ENCODE measurements at regions not wholly inside any gene's neighbourhood (a gene's known extent, or its start where the extent isn't known, plus 50 kb on each side); places are given as distances from the start of the nearest gene placed in this dataset.

GRCh38 chr14:71466251-71466650 lies 466.0 kb upstream of the RGS6 start:
- POLR2A ChIA-PET (ENCODE audit: unreplicated experiment) = no interaction called here
- Histone ChIP-seq H3K27me3 (ENCODE audit: low read length) (no peaks in the 10 kb centered on the region), H3K79me2 (ENCODE audit: low read length) (peaks cover 12% of the 10 kb centered on the region; the same call in 1 of the 2 replicates), H3K9ac (ENCODE audit: low read length) (no peak overlapping the region), H3K36me3 (ENCODE audit: low read depth, low read length) (peaks cover 5% of the 10 kb centered on the region; the same call in 1 of the 2 replicates), H3K9me2 (replicated peaks; ENCODE audit: low read length) (no peaks in the 10 kb centered on the region), H3K4me1 (ENCODE audit: insufficient read depth, low read length) (no peaks in the 10 kb centered on the region), H3F3A (ENCODE audit: low read length, unreplicated experiment) (no peaks in the 10 kb centered on the region), H3K4me2 (ENCODE audit: low read length) (no peak overlapping the region), H3K27ac (ENCODE audit: low read length) (no peak overlapping the region), H4K20me1 (ENCODE audit: low read length) (no peaks in the 10 kb centered on the region), H2AFZ (ENCODE audit: low read length) (no peak overlapping the region), H3K9me3 (ENCODE audit: low read length) (no peaks in the 10 kb centered on the region), H3K4me3 (ENCODE audit: low read length) (no peak overlapping the region)
- no peak for TF ChIP-seq EZH2 (IDR thresholded peaks at IDR 0.05; ENCODE audit: low read length, unreplicated experiment)
- no peak for TF ChIP-seq EZH2phosphoT487 (IDR thresholded peaks at IDR 0.05; ENCODE audit: borderline replicate concordance, low read length)
- no peak for TF ChIP-seq CTCF (conservative IDR thresholded peaks at IDR 0.05; ENCODE audit: low read depth, low read length)
- DNase-seq (no peak), ATAC-seq (peak; percentile 33)
- no TSS peak for BruUV-seq (replicated peaks)
- intact Hi-C loops (cut with micrococcal nuclease) = no loop called here
- CTCF ChIA-PET = no interaction called here

- H3K27ac ChIP-seq (ENCODE audit: low read length) = no peak overlapping the region
- no peaks in the 10 kb centered on the region for H4K20me1 ChIP-seq (ENCODE audit: low read length)
- BruUV-seq (replicated peaks) = no TSS peak
- POLR2A ChIA-PET (ENCODE audit: unreplicated experiment) = no interaction called here
- H3K9me2 ChIP-seq (replicated peaks; ENCODE audit: low read length) = no peaks in the 10 kb centered on the region
- CTCF ChIA-PET = no interaction called here
- H3F3A ChIP-seq (ENCODE audit: low read length, unreplicated experiment) = no peaks in the 10 kb centered on the region
- no peaks in the 10 kb centered on the region for H3K27me3 ChIP-seq (ENCODE audit: low read length)
- intact Hi-C loops (cut with micrococcal nuclease) = no loop called here
- TF ChIP-seq EZH2 (IDR thresholded peaks at IDR 0.05; ENCODE audit: low read length, unreplicated experiment) (no peak), EZH2phosphoT487 (IDR thresholded peaks at IDR 0.05; ENCODE audit: borderline replicate concordance, low read length) (no peak), CTCF (conservative IDR thresholded peaks at IDR 0.05; ENCODE audit: low read depth, low read length) (no peak)
- H3K79me2 ChIP-seq (ENCODE audit: low read length) = peaks cover 19% of the 10 kb centered on the region; the same call in 1 of the 2 replicates
- H2AFZ ChIP-seq (ENCODE audit: low read length) = no peak overlapping the region
- H3K36me3 ChIP-seq (ENCODE audit: low read depth, low read length) = peaks cover 5% of the 10 kb centered on the region; the same call in 1 of the 2 replicates
- no peak overlapping the region for H3K4me2 ChIP-seq (ENCODE audit: low read length)
- ATAC-seq (no peak), DNase-seq (no peak)
- H3K4me1 ChIP-seq (ENCODE audit: insufficient read depth, low read length) = no peaks in the 10 kb centered on the region
- no peak overlapping the region for H3K9ac ChIP-seq (ENCODE audit: low read length)
- no peak overlapping the region for H3K4me3 ChIP-seq (ENCODE audit: low read length)
- no peaks in the 10 kb centered on the region for H3K9me3 ChIP-seq (ENCODE audit: low read length)
These were observed 465.3 kb upstream of the RGS6 start for GRCh38 chr14:71466946-71467345.

- H3K27me3 ChIP-seq (ENCODE audit: low read length) = no peaks in the 10 kb centered on the region
- ATAC-seq (0 out of 2 replicates have a peak, but pooled peaks have one; percentile 14), DNase-seq (no peak)
- H3K27ac ChIP-seq (ENCODE audit: low read length) = no peak overlapping the region
- ChIA-PET CTCF (no interaction called here), POLR2A (ENCODE audit: unreplicated experiment) (no interaction called here)
- peaks cover 5% of the 10 kb centered on the region; the same call in 1 of the 2 replicates for H3K36me3 ChIP-seq (ENCODE audit: low read depth, low read length)
- H3K9ac ChIP-seq (ENCODE audit: low read length) = no peak overlapping the region
- H4K20me1 ChIP-seq (ENCODE audit: low read length) = no peaks in the 10 kb centered on the region
- H2AFZ ChIP-seq (ENCODE audit: low read length) = no peak overlapping the region
- H3F3A ChIP-seq (ENCODE audit: low read length, unreplicated experiment) = no peaks in the 10 kb centered on the region
- no peaks in the 10 kb centered on the region for H3K9me2 ChIP-seq (replicated peaks; ENCODE audit: low read length)
- H3K4me1 ChIP-seq (ENCODE audit: insufficient read depth, low read length) = no peaks in the 10 kb centered on the region
- peaks cover 23% of the 10 kb centered on the region; the same call in 1 of the 2 replicates for H3K79me2 ChIP-seq (ENCODE audit: low read length)
- H3K9me3 ChIP-seq (ENCODE audit: low read length) = no peaks in the 10 kb centered on the region
- intact Hi-C loops (cut with micrococcal nuclease) = no loop called here
- no TSS peak for BruUV-seq (replicated peaks)
- TF ChIP-seq EZH2 (IDR thresholded peaks at IDR 0.05; ENCODE audit: low read length, unreplicated experiment) (no peak), CTCF (conservative IDR thresholded peaks at IDR 0.05; ENCODE audit: low read depth, low read length) (no peak), EZH2phosphoT487 (IDR thresholded peaks at IDR 0.05; ENCODE audit: borderline replicate concordance, low read length) (no peak)
- H3K4me2 ChIP-seq (ENCODE audit: low read length) = no peak overlapping the region
- H3K4me3 ChIP-seq (ENCODE audit: low read length) = no peak overlapping the region
These were observed 464.8 kb upstream of the RGS6 start for GRCh38 chr14:71467361-71467811.
